Fibroblast of skin of abdomen (primary cell): ENCODE measurements at regions not wholly inside any gene's neighbourhood (a gene's known extent, or its start where the extent isn't known, plus 50 kb on each side); places are given as distances from the start of the nearest gene placed in this dataset.

ENCODE experiments used
- DNase-seq: peaks from one replicate; pipeline ENCODE4 v3.0.0-alpha.2; 2013

DNA sequence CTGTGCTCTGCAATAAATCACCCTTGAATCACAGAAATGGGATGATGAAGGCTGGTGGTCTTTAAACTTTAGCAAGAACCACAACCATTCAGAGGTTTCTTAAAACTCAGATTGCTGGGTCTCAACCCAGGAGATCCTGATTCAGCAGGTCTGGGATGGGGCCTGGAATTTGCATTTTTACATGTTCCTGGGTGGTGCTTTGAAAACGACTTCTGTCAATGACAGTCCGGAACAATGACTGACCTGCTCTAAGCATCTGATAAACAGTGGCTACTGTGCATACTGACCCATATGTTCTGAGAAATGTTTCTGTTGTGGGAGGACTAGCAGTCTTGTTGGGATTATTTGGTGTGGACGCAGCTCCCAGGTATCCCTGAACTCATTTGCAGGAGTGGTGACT, 92.7 kb downstream of the GADD45G start:
- no peak for DNase-seq

DNA sequence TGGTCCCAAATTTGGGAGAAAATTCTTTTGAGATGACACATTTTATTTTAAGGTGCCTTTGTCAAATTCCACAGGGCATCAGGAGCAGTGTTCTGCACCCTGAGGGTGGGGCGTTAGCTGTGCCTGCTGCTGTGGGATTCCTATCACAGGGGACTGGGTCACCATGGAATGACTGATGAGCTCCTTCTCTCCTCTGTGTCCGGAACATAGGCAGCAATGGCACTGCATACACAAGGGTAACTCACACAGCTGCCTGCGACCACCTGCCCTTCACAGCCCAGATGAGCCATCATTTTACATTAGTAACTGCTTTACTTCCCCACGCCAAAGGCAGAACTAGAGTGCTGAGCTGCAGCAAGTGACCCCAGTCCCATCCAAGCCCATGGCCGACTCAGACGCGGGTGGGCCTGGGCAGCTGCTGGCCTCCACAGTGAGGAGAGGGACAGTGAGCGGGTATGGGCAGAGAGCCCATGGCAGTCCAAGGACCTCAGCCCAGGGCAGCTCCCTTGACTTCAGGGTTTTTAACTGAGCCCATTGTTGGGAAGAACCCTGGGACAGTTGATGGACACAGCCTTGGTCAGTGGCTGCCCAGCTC, 93.7 kb downstream of the GADD45G start:
- no peak for DNase-seq

DNA sequence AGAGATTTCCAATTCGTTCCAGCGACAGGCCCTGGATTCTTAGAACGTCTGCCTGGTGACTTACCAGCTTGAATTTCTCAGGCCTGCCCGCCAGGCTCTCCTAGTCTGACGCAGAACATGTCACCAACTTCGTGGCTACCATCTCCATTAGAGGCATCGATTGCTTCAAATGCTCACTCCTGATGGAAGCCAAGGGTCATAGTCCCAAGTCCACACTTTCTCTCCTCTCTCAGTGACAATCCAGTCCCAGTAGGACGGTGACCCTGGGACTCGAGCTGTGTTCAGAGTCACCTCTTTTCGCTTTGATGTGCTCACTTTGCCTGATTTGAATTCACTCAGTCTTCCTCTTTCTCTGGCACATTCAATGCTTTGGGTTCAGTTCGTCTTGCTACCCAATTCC, 94.8 kb downstream of the GADD45G start:
- no peak for DNase-seq

DNA sequence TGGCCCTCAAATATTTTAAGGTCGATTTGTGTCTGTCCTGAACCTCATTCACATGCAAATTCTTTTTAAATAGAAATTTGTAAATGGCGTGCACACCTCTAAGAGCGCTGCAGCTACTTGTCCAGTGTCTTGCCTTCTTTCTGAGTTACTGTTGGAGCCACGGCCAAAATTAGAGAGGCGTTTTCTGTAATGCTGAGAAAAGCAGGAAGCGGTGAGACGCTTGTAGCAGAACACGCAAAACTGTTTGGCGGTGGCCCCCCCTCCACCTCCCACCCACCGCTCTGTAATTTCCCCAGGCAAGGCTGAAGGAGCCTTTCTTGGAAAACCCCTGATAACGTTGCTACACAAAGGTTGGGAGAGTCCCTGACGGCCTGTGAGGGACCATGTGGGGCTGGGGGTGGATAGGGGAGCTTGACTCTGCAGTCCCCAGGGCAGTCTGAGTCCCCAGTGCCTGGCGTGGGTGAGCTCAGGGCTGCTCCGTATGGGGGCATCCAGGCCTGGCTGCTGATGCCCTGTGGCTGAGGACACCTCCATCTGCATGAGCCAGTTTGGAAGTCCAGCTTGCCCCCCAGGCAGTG, 96.5 kb downstream of the GADD45G start:
- DNase-seq, result no peak

DNA sequence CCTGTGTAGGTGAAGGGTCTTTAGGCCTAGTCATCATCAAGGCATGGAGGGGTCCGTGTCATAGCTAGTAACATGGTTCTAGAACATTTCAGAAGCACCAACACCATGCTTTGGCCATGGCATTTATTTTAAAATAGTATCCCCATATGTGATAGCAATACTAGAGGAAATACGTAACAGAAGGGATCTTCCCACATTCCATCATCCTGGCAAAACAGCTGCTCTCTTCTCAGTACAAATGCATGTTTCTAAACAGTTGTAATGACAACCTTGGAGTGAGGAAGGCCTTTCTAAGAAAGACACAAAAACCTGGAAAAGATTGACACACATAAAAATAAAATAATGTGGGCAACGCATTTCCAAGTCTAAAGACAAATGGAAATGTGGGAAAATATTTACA, 97.6 kb downstream of the GADD45G start:
- no peak for DNase-seq

DNA sequence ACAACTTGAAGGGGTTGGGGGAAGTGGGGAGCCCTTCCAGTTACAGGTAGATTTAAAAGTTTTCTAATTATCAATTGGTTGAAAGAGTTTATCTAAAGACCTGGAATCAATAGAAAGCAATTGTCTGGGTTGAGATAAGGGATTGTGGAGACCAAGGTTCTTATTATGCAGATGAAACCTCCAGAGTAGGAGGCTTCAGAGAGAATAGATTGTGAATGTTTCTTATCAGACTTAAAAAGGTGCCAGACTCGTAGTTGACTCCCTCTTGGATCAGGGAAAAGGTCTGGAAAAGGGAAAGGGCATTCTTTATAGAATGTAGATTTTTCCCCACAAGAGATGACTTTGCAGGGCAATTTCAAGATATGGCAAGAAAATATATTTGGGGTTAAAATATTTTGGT, 100.8 kb downstream of the GADD45G start:
- no peak for DNase-seq

DNA sequence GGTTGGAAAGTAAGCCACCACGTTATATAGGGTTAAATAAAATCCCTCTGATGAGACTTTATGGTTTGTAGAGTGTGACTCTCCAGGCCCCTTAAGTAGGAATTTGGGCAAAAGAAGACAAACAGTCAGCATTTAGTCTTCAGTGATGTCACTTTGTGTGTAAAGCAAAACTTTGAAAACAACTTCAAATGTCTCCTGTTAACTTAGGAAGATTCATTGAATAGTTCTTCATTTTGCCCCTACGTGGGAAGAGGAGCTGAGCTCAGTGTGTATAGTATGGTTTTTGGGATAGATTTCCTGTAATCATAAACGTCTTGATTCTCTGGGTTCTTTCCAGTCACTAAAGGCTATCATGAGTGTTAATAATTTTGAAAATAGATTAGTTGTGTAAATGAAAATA, 101.3 kb downstream of the GADD45G start:
- DNase-seq, result no peak

DNA sequence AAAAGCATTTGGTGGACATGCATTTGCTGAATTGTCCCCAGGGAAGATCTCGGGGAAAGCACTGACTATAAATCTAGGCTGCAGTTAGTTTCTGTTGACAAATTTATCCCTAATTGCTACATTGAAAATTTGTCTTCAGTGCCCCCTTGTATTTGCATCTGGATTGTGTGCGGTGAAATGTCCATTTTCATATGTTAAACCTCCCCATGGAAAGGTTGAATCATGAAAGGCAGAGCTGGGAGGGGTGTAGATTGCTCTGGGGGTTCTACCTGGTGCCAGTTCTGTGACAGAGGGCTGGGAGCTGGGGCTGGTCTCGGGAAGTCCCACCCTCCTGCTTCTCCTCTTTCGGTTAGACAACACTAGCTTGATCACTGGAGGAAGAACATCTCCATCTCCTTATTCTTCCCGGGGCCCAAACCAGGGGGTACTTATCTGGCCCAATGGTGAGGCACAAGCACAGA, 101.9 kb downstream of the GADD45G start:
- no peak for DNase-seq

DNA sequence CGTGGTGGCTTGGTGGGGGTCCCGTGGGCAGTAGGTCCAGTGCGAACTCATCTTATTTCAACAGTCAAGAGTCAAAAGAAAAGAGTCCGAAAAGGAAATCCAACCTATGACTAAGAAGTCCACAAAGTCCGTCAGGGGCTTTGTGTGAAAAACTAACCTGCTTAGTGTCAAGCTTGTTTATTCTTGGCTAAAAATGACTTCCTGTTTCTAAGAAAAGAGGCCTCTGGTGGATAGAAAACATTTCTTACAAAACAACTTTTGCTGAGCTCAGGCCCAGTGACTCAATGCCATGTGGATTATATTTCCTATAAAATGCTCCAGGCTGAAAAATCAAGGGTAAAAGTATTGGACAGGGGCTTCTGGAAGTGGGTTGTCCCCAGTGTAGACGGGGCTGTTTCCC, 105.9 kb downstream of the GADD45G start:
- DNase-seq, result peak; percentile 10

DNA sequence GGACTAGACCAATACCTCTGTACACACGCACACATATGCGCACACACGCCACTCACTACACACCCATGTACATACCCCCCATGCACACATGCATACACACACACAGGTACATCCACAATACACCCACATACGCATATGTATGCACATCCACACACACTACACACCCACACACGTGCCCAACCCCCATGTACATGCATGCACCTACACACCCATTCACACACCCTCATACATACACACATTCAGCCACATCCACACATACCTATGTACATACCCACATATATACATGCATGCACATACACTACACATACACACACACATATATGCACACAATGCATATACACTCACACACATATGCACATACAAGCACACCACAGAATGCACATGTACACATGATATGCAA, 107.1 kb downstream of the GADD45G start:
- DNase-seq, result no peak

DNA sequence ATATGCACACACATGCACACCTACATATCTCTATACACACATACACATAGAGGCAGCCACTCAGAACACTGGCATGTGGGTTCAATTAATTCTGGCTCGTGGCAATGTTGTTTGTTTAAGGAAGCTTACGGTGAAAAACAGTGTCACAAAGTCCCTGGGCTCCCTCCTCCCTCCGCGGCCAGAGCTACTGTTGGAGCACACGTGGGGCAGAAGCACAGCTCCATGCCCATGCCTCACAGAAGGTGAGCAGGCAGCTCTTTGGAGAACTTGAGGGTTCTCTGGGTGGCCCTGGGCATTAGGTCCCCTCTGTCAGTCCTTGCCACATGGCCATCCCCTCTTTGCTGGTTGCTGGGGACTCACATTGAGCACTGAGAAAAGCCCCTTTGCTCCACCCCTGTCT, 107.5 kb downstream of the GADD45G start:
- DNase-seq, result no peak

DNA sequence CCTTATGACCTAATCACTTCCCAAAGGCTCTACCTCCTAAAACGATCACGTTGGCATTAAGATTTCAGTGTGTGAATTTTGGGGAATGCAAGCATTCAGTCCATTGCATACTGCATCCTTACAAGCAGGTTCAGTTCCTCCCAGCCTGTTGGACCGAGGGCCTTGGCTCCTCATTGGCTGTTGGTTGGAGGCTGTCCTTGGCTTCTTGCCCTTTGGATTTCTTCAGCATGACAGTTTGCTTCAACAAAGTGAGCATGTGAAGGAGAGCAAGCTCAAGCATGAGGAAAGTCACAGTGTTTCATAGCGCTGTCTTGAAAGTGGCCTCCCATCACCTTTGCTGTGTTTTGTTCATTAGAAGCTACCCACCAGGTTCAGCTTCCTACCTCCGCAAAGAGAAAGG, 109.5 kb downstream of the GADD45G start:
- DNase-seq, result peak; percentile 11

DNA sequence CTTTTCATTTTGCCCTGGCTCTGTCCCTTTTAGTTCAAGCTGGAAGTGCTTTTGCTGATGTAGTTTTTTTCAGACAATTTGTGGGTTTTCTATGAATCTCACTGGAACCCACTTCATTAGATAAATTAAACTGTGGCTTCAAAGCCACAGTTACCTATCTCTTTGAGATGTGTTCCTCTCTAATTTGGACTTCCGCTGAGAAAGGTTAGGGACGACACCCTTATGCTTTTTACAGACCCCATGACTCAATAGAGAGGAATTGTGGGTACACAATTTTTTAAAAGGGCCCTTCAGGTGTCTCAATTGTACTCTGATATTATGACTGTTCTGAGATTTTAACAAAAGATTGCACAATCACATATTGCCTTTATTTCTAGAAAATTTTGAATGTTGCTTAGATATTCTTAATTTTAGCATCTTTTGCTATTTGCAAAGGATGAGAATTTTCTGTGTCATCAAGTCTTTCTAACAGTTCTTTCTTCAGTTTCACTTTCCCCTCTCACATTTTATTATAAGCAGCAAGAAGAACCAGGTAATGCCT, 110.6 kb downstream of the GADD45G start:
- no peak for DNase-seq

DNA sequence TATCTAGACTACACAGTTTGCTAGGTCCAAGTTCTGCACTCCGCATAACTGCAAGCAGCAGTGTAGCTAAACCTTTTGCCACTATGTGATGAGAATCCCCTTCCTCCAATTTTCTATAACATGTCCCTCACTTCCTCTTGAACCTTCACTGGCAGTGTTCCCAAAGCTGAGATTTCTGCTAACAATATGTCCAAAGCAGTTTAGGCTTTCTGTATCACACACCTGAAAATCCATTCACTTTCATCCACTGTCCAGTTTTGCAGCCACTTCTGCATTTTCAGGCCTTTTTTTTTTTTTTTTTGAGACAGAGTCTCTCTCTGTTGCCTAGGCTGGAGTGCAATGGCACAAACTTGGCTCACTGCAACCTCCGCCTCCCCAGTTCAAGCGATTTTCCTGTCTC, 111.1 kb downstream of the GADD45G start:
- DNase-seq, result no peak

DNA sequence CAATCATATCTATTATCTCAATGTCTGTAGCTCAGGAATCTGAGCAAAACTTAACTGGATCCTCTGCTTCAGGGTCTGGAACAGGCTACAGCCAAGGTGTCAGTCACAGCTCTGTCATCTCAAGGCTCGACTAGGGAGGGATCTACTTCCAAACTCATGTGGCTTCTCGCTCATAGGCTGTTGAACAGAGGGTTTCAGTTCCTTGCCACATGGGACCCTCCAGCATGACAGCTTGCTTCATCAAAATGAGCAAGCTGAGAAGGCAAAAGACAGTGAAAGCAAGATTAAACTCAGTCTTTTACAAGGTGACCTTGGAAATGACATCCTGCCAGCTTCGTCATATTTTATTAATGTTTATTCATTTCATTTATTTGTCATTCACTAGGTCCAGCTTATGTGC, 111.7 kb downstream of the GADD45G start:
- no peak for DNase-seq

DNA sequence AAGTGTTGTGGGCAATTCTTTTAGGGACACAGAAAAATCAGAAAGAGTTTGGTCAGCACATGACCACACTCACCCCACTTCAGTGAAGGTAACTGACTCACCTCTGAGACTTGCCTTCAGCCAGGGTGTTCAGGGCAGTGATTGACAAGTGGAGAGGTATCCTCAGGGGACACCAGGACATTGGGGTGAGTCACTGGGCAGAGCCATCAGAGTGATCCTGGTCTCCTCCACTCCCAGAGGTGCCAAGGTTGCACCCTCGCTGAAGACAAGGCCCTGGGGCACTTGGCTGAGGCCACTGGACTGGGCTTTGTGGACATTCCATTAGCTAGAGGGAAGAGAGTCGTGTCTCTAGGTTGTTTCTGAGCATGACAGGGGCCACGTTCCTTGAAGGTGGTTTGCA, 113.4 kb downstream of the GADD45G start:
- no peak for DNase-seq

DNA sequence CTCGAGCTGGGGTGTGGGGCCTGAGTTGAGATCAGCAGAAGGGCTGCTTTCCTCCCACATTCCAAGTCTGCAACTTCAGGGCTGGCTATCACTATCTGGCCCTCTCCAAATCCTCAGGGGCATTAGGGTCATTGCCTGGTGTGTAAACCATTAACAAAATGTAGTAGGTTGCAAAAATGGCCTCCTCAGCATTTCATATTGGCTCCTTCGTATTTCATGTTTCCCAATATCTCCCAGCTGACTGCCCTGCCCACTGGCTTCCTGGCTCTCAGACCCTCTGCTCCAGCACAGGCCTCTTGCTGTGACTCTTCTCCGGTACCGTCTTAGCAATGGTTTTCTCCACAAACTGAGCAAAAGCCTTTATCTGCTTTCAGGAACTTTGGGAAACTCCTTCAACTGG, 113.8 kb downstream of the GADD45G start:
- no peak for DNase-seq

DNA sequence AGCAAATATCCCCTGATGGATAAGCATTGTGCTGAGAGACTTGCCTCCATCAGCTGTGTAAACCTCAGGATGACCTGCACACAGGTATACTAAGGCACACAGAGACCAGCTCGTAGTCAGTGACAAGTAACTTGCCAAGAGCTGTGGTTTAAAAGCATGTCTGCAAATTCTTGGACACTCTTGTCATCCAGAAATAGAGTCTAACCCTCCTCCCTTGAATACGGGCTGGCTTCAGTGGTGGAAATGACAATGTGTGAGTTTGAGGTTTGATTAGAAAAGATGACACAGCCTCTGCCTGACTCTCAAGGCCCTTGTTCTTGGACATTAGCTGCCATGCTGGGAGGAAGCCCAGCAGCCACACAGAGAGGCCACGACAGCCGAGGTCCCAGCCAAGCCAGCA, 114.4 kb downstream of the GADD45G start:
- peak; percentile 16 for DNase-seq

DNA sequence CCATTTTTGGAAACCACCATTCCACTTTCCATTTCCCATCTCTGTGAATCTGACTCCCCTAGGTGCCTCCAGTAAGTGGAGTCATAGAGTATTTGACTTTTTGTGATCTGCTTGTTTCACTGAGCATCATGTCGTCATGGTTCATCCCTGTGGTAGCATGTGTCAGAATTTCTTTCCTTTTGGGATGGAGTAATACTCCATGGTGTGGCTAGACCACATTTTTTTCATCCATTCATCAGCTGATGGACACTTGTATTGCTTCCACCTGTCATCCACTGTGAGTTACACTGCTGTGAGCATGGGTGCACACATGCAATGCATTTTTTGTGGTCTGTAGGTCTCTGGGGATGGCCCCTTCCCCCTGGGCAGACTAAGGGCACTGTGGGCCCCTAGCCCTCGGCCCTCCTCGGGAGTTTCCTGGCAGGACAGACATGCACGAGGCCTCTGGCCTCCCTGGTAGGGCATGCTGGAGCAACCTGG, 115.9 kb downstream of the GADD45G start:
- peak; percentile 31 for DNase-seq

DNA sequence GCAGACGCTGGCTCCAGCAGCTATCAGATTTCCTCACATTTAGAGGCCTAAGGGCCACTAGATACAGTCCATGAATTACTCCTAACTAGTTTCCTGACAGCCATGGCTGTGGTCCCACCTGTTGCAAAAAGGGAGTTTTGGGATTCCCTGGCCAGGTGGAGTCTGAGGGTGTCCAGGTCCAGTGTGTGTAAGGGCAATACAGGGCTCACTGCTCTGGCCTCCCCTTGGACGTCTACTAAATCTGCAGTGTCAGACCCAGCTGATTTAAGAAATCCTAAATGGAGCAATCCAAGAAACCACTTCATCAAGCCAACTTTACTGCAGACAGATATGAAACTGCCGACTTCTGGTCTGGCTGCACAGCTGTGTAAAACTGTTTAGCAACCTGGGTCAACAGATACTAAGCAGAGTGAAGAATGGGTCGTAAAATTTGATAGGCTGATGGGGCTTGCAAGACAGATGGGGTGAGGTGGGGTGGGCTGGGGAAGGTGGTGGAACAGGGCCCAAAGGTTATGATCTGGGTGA, 116.4 kb downstream of the GADD45G start:
- DNase-seq, result peak; percentile 5

DNA sequence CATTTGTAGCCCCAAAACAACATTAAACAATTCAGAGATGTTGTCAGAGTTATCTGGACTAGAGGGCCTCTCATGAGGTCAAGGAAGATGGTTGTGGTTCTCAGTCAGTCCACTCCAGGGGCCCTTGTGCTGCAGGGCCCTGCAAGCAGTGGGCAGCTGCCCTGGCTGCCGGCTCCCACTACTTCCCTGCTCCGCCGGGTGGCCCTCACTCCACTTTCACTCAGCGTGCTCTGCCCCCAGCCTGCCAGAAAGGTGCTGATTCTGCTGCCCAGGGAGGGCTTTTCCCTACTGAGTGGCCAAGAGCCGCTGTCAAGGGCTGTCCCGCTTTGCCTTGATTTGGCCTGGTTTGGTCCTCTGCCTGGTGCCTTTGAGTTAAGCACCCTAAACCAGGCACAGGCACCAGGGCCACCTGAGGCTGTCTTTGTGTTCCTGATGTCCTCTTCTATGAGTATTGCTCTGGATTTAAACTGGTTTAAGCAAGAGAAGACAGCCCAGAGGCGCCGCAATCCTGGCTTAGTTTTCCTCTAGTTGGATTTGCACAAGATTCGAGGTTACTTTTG, 117.2 kb downstream of the GADD45G start:
- DNase-seq, result no peak

DNA sequence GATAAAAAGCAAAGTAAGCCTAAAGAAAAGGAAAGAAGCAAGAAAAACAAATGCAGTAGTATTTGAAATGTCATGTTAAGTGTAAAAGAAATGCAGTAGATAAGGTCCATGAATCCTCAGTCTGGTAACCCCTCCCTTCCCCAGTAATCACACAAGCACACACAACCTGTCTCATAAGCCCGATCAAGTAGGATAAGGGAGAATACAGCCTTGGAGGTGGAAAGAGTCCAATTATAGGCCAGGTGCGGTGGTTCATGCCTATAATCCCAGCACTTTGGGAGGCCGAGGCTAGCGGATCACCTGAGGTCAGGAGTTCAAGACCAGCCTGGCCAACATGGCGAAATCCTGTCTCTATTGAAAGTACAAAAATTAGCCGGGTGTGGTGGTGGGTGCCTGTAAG, 117.9 kb downstream of the GADD45G start:
- no peak for DNase-seq

DNA sequence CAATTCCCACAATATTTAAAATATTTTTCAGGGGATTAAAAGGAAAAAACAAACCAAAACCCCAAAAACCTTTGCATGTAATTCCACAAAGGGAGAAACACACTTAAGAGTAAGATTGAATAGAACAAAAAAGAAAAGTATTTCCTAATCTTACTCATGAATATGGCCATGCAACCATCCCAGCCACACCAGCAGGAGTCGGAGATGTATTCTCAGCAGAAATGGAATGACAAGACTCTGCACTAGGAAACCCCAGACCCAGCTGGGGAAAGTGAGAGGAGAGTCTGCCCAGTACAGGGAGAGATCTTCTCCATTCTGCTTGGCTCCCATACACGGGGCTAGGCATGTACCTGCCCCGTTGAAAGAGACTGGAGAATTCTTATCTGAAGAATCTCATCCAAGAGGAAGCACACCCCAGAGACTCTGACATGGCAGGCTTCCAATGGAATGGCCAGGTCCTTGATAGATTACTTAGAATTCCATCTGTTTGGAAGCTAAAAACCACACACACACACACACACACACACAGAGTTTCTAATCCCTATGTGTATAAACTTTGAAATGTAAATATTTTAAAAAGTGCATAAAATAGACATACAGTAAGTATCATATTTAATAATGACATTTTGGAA, 118.8 kb downstream of the GADD45G start:
- peak; percentile 56 for DNase-seq

DNA sequence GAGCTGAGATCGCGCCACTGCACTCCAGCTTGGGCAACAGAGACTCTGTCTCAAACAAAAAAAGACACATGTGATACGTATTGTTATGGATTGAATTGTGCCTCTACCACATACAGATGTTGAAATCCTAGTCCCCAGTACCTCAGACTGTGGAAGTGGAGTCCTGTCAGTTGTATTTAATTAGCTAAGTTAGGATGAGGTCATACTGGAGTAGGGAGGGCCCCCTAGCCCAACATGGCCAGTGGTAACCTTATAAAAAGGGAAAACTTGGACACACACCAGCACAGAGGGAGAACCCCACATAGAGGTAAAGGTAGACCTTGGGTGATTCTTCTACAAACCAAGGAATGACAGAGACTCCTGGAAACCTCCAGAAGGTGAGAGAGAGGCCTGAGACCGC, 119.8 kb downstream of the GADD45G start:
- DNase-seq, result no peak
